Endodermal cell (in vitro differentiated cells): ENCODE measurements at regions not wholly inside any gene's neighbourhood (a gene's known extent, or its start where the extent isn't known, plus 50 kb on each side); places are given as distances from the start of the nearest gene placed in this dataset.
"Not testable (repeated sequence)": the region's sequence is repeated elsewhere in the genome, so short reads cannot be mapped to it uniquely, and the experiment has no call there.

Source experiments
- DNase-seq: peaks from one replicate; pipeline ENCODE4 v3.0.0-alpha.2; 2017
- H3K27ac ChIP-seq: 2 replicates; pipeline ENCODE4 v1.5.1; 2013; ENCODE audit warnings: mild to moderate bottlenecking, low read depth, low read length, moderate library complexity
- H3K27me3 ChIP-seq: 2 replicates; pipeline ENCODE4 v1.6.1; 2013; ENCODE audit warnings: mild to moderate bottlenecking, low read length, moderate library complexity; ENCODE audit not compliant: insufficient read depth, control insufficient read depth, poor library complexity, severe bottlenecking
- H3K36me3 ChIP-seq: 2 replicates; pipeline ENCODE4 v1.7.0; 2013; ENCODE audit warnings: mild to moderate bottlenecking, low read length, moderate library complexity; ENCODE audit not compliant: control insufficient read depth, insufficient read depth
- H3K4me1 ChIP-seq: one replicate; pipeline ENCODE4 v1.7.0; 2013; ENCODE audit warnings: low read length; ENCODE audit not compliant: control insufficient read depth, insufficient read depth
- H3K4me3 ChIP-seq: 2 replicates; pipeline ENCODE4 v1.5.1; 2013; ENCODE audit warnings: mild to moderate bottlenecking, low read length, moderate library complexity
- H3K9ac ChIP-seq: 2 replicates; pipeline ENCODE4 v1.6.1; 2013; ENCODE audit warnings: mild to moderate bottlenecking, low read length, moderate library complexity; ENCODE audit not compliant: poor library complexity, severe bottlenecking; ENCODE audit errors: extremely low read depth
- H3K9me3 ChIP-seq: 2 replicates; pipeline ENCODE4 v1.6.1; 2013; ENCODE audit warnings: mild to moderate bottlenecking, low read length, moderate library complexity; ENCODE audit not compliant: control insufficient read depth
- H3K27ac Mint-ChIP-seq: 2 replicates; pipeline ENCODE4 v1.8.0; 2020; ENCODE audit warnings: mixed read lengths
- H3K27me3 Mint-ChIP-seq: 2 replicates; pipeline ENCODE4 v1.8.0; 2021; ENCODE audit warnings: mild to moderate bottlenecking, mixed read lengths; ENCODE audit not compliant: insufficient read depth
- H3K36me3 Mint-ChIP-seq: 2 replicates; pipeline ENCODE4 v1.8.0; 2020; ENCODE audit warnings: low read depth, mixed read lengths
- H3K4me1 Mint-ChIP-seq: 2 replicates; pipeline ENCODE4 v1.8.0; 2020; ENCODE audit warnings: mixed read lengths
- H3K4me3 Mint-ChIP-seq: 2 replicates; pipeline ENCODE4 v1.8.0; 2020; ENCODE audit warnings: mild to moderate bottlenecking, moderate library complexity, mixed read lengths
- H3K9me3 Mint-ChIP-seq: 2 replicates; pipeline ENCODE4 v1.8.0; 2020; ENCODE audit warnings: mild to moderate bottlenecking, mixed read lengths
- CTCF ChIP-seq: fragments of 200-600 bp; sonication (generic); conservative IDR thresholded peaks from 2 replicates; pipeline ENCODE4 v1.5.0; 2021; ENCODE audit warnings: antibody characterized with exemption, mild to moderate bottlenecking
- WGBS, 2 experiments: methylation state at CpG; one replicate each; pipeline versions ENCODE4 v1.1.5 to v1.1.7; 2013; ENCODE audit warnings: missing lambda C conversion rate in 2 of 2, mixed read lengths in 1 of 2; ENCODE audit not compliant: insufficient coverage in 1 of 2, insufficient read length in 1 of 2; 5-methylcytosine and 5-hydroxymethylcytosine counted together

GRCh38 chr1:168490306-168490705 is 53.5 kb downstream of the XCL2 start:
- H3K4me3 ChIP-seq, result no peak overlapping the region
- Mint-ChIP-seq H3K4me3 (no peak overlapping the region), H3K27ac (no peak overlapping the region), H3K4me1 (no peaks in the 10 kb centered on the region), H3K27me3 (no peaks in the 10 kb centered on the region), H3K36me3 (peaks cover 3% of the 10 kb centered on the region), H3K9me3 (peaks cover 4% of the 10 kb centered on the region)
- TF ChIP-seq CTCF, result no peak
- no peak for DNase-seq
- no peaks in the 10 kb centered on the region for H3K9me3 ChIP-seq
- H3K9ac ChIP-seq, result no peak overlapping the region
- no peaks in the 10 kb centered on the region for H3K27me3 ChIP-seq
- no peaks in the 10 kb centered on the region for H3K4me1 ChIP-seq
- H3K36me3 ChIP-seq, result no peaks in the 10 kb centered on the region
- H3K27ac ChIP-seq, result no peak overlapping the region

GRCh38 chr1:168488138-168488537 is 55.7 kb downstream of the XCL2 start:
- H3K27ac ChIP-seq, result no peak overlapping the region
- Mint-ChIP-seq H3K4me3 (no peak overlapping the region), H3K27me3 (no peaks in the 10 kb centered on the region), H3K27ac (no peak overlapping the region), H3K4me1 (no peaks in the 10 kb centered on the region), H3K9me3 (peaks cover 4% of the 10 kb centered on the region), H3K36me3 (peaks cover 3% of the 10 kb centered on the region)
- H3K4me1 ChIP-seq, result no peaks in the 10 kb centered on the region
- H3K36me3 ChIP-seq, result no peaks in the 10 kb centered on the region
- 80% methylated on average over 1 of the region's 1 CpG; no CpG with 5 or more reads in 1 of the 2 experiments for WGBS, 2 experiments
- H3K9ac ChIP-seq, result no peak overlapping the region
- no peak overlapping the region for H3K4me3 ChIP-seq
- H3K9me3 ChIP-seq, result no peaks in the 10 kb centered on the region
- no peak for TF ChIP-seq CTCF
- no peaks in the 10 kb centered on the region for H3K27me3 ChIP-seq
- DNase-seq, result no peak

- not testable (repeated sequence) for H3K36me3 Mint-ChIP-seq, H3K36me3 ChIP-seq, H3K9me3 ChIP-seq, DNase-seq, H3K27me3 ChIP-seq, H3K9ac ChIP-seq, H3K27ac Mint-ChIP-seq, H3K27ac ChIP-seq, H3K4me3 ChIP-seq, H3K4me3 Mint-ChIP-seq, H3K4me1 Mint-ChIP-seq, H3K27me3 Mint-ChIP-seq, H3K4me1 ChIP-seq, H3K9me3 Mint-ChIP-seq
- 83% methylated on average over 1 of the region's 1 CpG; no CpG with 5 or more reads in 1 of the 2 experiments for WGBS, 2 experiments
These were observed 57.0 kb downstream of the XCL2 start for GRCh38 chr1:168486820-168487219.

GRCh38 chr1:168485048-168485447 is 58.7 kb downstream of the XCL2 start:
- peaks cover 15% of the 10 kb centered on the region for H3K4me1 Mint-ChIP-seq
- H3K4me3 Mint-ChIP-seq, result no peak overlapping the region
- Histone ChIP-seq H3K9me3 (no peaks in the 10 kb centered on the region), H3K27me3 (no peaks in the 10 kb centered on the region), H3K9ac (no peak overlapping the region), H3K27ac (no peak overlapping the region), H3K4me3 (no peak overlapping the region), H3K36me3 (no peaks in the 10 kb centered on the region), H3K4me1 (peaks cover 11% of the 10 kb centered on the region)
- peaks cover 3% of the 10 kb centered on the region for H3K36me3 Mint-ChIP-seq
- DNase-seq, result no peak
- TF ChIP-seq CTCF, result no peak
- H3K27me3 Mint-ChIP-seq, result no peaks in the 10 kb centered on the region
- WGBS, 2 experiments, result 72% methylated on average over 3 of the region's 5 CpGs; no CpG with 5 or more reads in 1 of the 2 experiments
- H3K27ac Mint-ChIP-seq, result no peak overlapping the region
- H3K9me3 Mint-ChIP-seq, result peaks cover 4% of the 10 kb centered on the region
